ENCODE measurements at regions not wholly inside any gene's neighbourhood (a gene's known extent, or its start where the extent isn't known, plus 50 kb on each side); places are given as distances from the start of the nearest gene placed in this dataset.

DNA sequence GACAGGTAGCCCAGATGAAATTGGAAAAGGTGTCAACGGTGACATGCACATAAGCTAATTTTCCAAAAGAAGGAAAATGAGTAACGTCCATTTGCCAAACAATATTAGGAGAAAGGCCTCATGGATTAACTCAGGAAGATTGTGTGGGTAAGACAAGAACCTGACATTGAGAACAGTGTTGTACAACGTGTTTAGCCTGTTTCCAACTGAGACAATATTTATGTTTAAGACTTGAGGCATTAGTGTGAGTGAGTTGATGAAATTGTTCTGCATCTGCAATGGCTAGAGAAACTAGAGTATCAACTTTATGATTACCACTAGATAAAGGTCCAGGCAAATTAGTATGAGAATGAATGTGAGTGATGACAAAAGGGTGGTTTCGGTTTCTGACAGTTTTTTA, 191.3 kb upstream of the RAI14 start:
- TF ChIP-seq POLR2A (IDR thresholded peaks at IDR 0.05; ENCODE audit: low read depth, low read length) (no peak), EZH2 (IDR thresholded peaks at IDR 0.05; ENCODE audit: borderline replicate concordance, low read depth, low read length, severe bottlenecking) (no peak), CTCF (IDR thresholded peaks at IDR 0.05; ENCODE audit: extremely low read depth in 1 of 2, insufficient read depth in 1 of 2, low read depth in 1 of 2, low read length in 2 of 2) (no peak), GATA2 (IDR thresholded peaks at IDR 0.05; ENCODE audit: insufficient read depth, insufficient read length, low read depth, low read length) (no peak), POLR2AphosphoS5 (IDR thresholded peaks at IDR 0.05; ENCODE audit: insufficient read depth, low read depth, low read length) (no peak), MAX (IDR thresholded peaks at IDR 0.05; ENCODE audit: insufficient read depth, insufficient read length) (no peak), FOS (IDR thresholded peaks at IDR 0.05; ENCODE audit: borderline replicate concordance, insufficient read depth, low read length) (no peak)
